Stomach (tissue), 8 donors: ENCODE measurements at regions not wholly inside any gene's neighbourhood (a gene's known extent, or its start where the extent isn't known, plus 50 kb on each side); places are given as distances from the start of the nearest gene placed in this dataset.

Experiments used
- DNase-seq, 2 donors: peaks; one replicate each; pipeline versions ENCODE4 v3.0.0 to v3.0.0-alpha.2; 2013 to 2019
- H3K27ac ChIP-seq, 5 donors: fragments of 200-600 bp in 4 of 5; sonication (generic) in 4 of 5; one replicate each; pipeline ENCODE4 v1.5.1; 2013 to 2019; ENCODE audit warnings: mild to moderate bottlenecking in 1 of 5, moderate library complexity in 1 of 5
- H3K27me3 ChIP-seq, 3 donors: fragments of 200-600 bp; sonication (generic); one replicate each; pipeline ENCODE4 v1.5.1; 2017 to 2019; ENCODE audit warnings: mixed run types in 1 of 3
- H3K36me3 ChIP-seq, 4 donors: fragments of 200-600 bp; sonication (generic); 1 replicate in 3 of 4; 2 replicates in 1 of 4; pipeline ENCODE4 v1.5.1; 2016 to 2019
- H3K4me1 ChIP-seq, 4 donors: fragments of 200-600 bp; sonication (generic); one replicate each; pipeline ENCODE4 v1.5.1; 2016 to 2019
- H3K4me3 ChIP-seq, 4 donors: fragments of 200-600 bp; sonication (generic) in 3 of 4; one replicate each; pipeline ENCODE4 v1.5.1; 2016 to 2019; ENCODE audit warnings: mild to moderate bottlenecking in 1 of 4
- H3K9me3 ChIP-seq, 4 donors: fragments of 200-600 bp; sonication (generic); one replicate each; pipeline ENCODE4 v1.5.1; 2016 to 2019
- EP300 ChIP-seq: sonication (generic); formaldehyde crosslinking; IDR thresholded peaks from one replicate; pipeline ENCODE4 v1.6.1; 2017; ENCODE audit warnings: antibody characterized with exemption
- POLR2A ChIP-seq, 4 donors: fragments of 450-650 bp; IDR thresholded peaks; one replicate each; pipeline ENCODE4 v1.6.1; 2016; ENCODE audit warnings: antibody characterized with exemption in 4 of 4, control low read depth in 2 of 4, mild to moderate bottlenecking in 1 of 4, moderate library complexity in 1 of 4
- POLR2AphosphoS5 ChIP-seq, 3 donors: sonication (generic); formaldehyde crosslinking; IDR thresholded peaks; one replicate each; pipeline ENCODE4 v1.6.1; 2016; ENCODE audit warnings: antibody characterized with exemption in 3 of 3
- WGBS, 5 donors: extraction: QIAGEN DNeasy Blood & Tissue Kit in 3 of 5; methylation state at CpG; one replicate each; pipeline versions ENCODE4 v1.1.5 to v1.1.7; 2013 to 2018; 5-methylcytosine and 5-hydroxymethylcytosine counted together
- intact Hi-C: fragments of 100-400 bp; cut with DNase I; formaldehyde crosslinking; loops from one replicate; pipeline ENCODE4 v1.15.1; 2023; ENCODE audit warnings: low total_unique reads
- TF ChIP-seq, protein P1 (sequence below), 7 experiments: fragments of 450-650 bp in 4 of 7; fragments of 200-600 bp in 3 of 7; sonication (generic) in 3 of 7; IDR thresholded peaks; one replicate each; pipeline ENCODE4 v1.5.1; 2016 to 2019; ENCODE audit warnings: antibody characterized with exemption in 7 of 7, control low read depth in 2 of 7, mild to moderate bottlenecking in 1 of 7
- donor health status: healthy with polysubstance abuse.
- donor health status: Bipolar disorder and iron deficiency.
- donor health status: healthy.

DNA sequence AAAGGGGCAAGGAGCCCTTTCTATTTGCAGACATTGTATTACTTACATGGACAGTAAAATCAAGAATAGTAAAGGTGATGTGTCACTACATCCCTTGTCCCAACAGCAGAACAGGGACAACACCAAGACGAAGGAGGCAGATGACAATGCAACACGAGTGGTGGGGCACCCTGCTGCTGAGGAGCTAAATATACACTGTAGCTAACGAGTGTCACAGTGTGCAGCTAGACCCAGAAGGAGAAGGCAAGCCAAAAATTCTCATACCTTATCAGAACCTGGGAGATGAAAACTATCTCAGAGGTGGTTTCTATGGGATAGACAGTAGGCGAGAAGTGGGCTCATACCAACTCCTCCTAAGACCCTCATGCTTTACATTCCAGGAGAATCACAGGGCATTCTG, 518.4 kb upstream of the LRRTM1 start:
- WGBS, 5 donors = 63 to 92% (median 76%) methylated on average over 4 of the region's 4 CpGs
- H3K4me3 ChIP-seq = no peak overlapping the region

DNA sequence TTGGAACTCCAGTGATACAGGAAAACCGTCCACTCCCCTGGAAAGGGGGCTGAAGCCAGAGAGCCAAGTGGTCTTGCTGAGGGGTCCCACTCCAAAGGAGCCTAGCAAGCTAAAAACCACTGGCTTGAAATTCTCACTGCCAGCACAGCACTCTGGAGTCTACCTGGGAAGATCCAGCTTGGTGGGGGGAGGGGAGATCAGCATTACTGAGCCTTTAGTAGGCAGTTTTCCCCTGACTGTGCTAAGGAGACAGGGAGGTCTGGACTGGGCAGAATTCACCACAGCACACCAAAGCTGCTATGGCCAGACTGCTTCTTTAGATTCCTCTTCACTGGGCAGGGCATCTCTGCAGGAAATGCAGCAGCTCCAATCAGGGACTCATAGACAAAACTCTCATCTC, 510.7 kb upstream of the LRRTM1 start:
- WGBS, 5 donors = 44 to 85% (median 57%) methylated on average over 1 of the region's 1 CpG
- H3K36me3 ChIP-seq = no peaks in the 10 kb centered on the region
- no peak overlapping the region for H3K4me3 ChIP-seq
- no peak for DNase-seq
- intact Hi-C loops = no loop called here
- H3K27ac ChIP-seq = no peak overlapping the region
- TF ChIP-seq EP300 (no peak), POLR2A (IDR thresholded peaks at IDR 0.05) (no peak), POLR2AphosphoS5 (IDR thresholded peaks at IDR 0.05) (no peak)
- TF ChIP-seq, protein P1, sequence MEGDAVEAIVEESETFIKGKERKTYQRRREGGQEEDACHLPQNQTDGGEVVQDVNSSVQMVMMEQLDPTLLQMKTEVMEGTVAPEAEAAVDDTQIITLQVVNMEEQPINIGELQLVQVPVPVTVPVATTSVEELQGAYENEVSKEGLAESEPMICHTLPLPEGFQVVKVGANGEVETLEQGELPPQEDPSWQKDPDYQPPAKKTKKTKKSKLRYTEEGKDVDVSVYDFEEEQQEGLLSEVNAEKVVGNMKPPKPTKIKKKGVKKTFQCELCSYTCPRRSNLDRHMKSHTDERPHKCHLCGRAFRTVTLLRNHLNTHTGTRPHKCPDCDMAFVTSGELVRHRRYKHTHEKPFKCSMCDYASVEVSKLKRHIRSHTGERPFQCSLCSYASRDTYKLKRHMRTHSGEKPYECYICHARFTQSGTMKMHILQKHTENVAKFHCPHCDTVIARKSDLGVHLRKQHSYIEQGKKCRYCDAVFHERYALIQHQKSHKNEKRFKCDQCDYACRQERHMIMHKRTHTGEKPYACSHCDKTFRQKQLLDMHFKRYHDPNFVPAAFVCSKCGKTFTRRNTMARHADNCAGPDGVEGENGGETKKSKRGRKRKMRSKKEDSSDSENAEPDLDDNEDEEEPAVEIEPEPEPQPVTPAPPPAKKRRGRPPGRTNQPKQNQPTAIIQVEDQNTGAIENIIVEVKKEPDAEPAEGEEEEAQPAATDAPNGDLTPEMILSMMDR (IDR thresholded peaks at IDR 0.05) = no peak
- H3K27me3 ChIP-seq = no peaks in the 10 kb centered on the region
- H3K4me1 ChIP-seq = no peaks in the 10 kb centered on the region
- peaks cover 0 to 18% (median 6%) of the 10 kb centered on the region in 4 donors for H3K9me3 ChIP-seq

More for the DNA sequence above, 518.4 kb upstream of the LRRTM1 start:
- Histone ChIP-seq H3K27ac (no peak overlapping the region), H3K4me1 (no peaks in the 10 kb centered on the region), H3K9me3 (peaks cover 0 to 9% (median 6%) of the 10 kb centered on the region in 4 donors), H3K27me3 (no peaks in the 10 kb centered on the region), H3K36me3 (no peaks in the 10 kb centered on the region)
- no peak for TF ChIP-seq EP300
- TF ChIP-seq POLR2AphosphoS5 (IDR thresholded peaks at IDR 0.05) = no peak
- TF ChIP-seq, protein P1 (IDR thresholded peaks at IDR 0.05) = no peak
- TF ChIP-seq POLR2A (IDR thresholded peaks at IDR 0.05) = no peak
- intact Hi-C loops = no loop called here
- DNase-seq = no peak

DNA sequence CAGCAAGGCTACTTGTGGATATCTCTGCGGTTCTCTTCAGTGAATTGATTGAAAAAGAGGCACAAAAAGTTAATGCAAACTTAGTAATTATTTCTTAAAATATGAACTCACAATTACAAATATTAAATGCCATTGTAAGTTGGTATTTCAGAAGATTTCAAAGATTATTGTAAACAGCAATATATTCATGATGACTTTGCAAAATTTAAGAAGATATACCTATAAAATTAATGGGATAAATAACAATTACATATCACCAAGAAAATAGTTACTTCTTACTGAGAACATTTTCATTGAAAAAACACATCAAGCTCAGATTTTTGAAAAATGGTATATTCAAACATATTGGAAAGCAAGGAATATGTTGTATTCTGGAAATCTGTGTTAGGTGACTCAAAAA, 482.0 kb upstream of the LRRTM1 start:
- intact Hi-C loops = no loop called here
- TF ChIP-seq, protein P1 (IDR thresholded peaks at IDR 0.05) = no peak
- no peak for TF ChIP-seq EP300
- no peak for TF ChIP-seq POLR2A (IDR thresholded peaks at IDR 0.05)
- no peak for TF ChIP-seq POLR2AphosphoS5 (IDR thresholded peaks at IDR 0.05)
- DNase-seq = no peak
- Histone ChIP-seq H3K27me3 (no peaks in the 10 kb centered on the region), H3K4me3 (no peak overlapping the region), H3K4me1 (no peaks in the 10 kb centered on the region), H3K9me3 (no peaks in the 10 kb centered on the region), H3K27ac (no peak overlapping the region), H3K36me3 (no peaks in the 10 kb centered on the region)
- 0 to 65% (median 52%) methylated on average over 1 of the region's 1 CpG for WGBS, 5 donors

GRCh38 chr2:80778704-80779103, 474.2 kb upstream of the LRRTM1 start:
- intact Hi-C loops = no loop called here
- H3K27me3 ChIP-seq = no peaks in the 10 kb centered on the region
- no peak for TF ChIP-seq POLR2AphosphoS5 (IDR thresholded peaks at IDR 0.05)
- TF ChIP-seq, protein P1 (IDR thresholded peaks at IDR 0.05) = no peak
- TF ChIP-seq EP300 = no peak
- no peak for TF ChIP-seq POLR2A (IDR thresholded peaks at IDR 0.05)

More at GRCh38 chr2:80778704-80779103, 474.2 kb upstream of the LRRTM1 start:
- H3K27ac ChIP-seq = no peak overlapping the region
- H3K36me3 ChIP-seq = no peaks in the 10 kb centered on the region
- H3K4me1 ChIP-seq = no peaks in the 10 kb centered on the region
- no peaks in the 10 kb centered on the region for H3K9me3 ChIP-seq
- no peak overlapping the region for H3K4me3 ChIP-seq
- no peak for DNase-seq
